KMS-11 (cell line): ENCODE measurements at regions not wholly inside any gene's neighbourhood (a gene's known extent, or its start where the extent isn't known, plus 50 kb on each side); places are given as distances from the start of the nearest gene placed in this dataset.

ENCODE experiments used
- H2AFZ ChIP-seq: fragments of 200-600 bp; sonication (generic); 2 replicates; pipeline ENCODE4 v1.6.1; 2016; ENCODE audit warnings: antibody characterized with exemption, mixed run types, low read depth
- H3K27ac ChIP-seq: fragments of 200-600 bp; sonication (generic); 2 replicates; pipeline ENCODE4 v1.6.1; 2016; ENCODE audit warnings: mild to moderate bottlenecking, mixed run types
- H3K27me3 ChIP-seq: fragments of 200-600 bp; sonication (generic); 2 replicates; pipeline ENCODE4 v1.6.1; 2017; ENCODE audit warnings: mild to moderate bottlenecking, low read depth, mixed run types, moderate library complexity; ENCODE audit not compliant: insufficient read depth
- H3K36me3 ChIP-seq: fragments of 200-600 bp; sonication (generic); 2 replicates; pipeline ENCODE4 v1.6.1; 2017; ENCODE audit warnings: mild to moderate bottlenecking, mixed run types; ENCODE audit not compliant: insufficient read depth
- H3K4me1 ChIP-seq: fragments of 200-600 bp; sonication (generic); 2 replicates; pipeline ENCODE4 v1.6.1; 2016; ENCODE audit warnings: mild to moderate bottlenecking, low read depth, mixed run types; ENCODE audit not compliant: poor library complexity, severe bottlenecking
- H3K4me2 ChIP-seq: fragments of 200-600 bp; sonication (generic); 2 replicates; pipeline ENCODE4 v1.7.0; 2016; ENCODE audit warnings: mild to moderate bottlenecking, mixed run types
- H3K4me3 ChIP-seq: fragments of 200-600 bp; sonication (generic); IDR thresholded peaks from 2 replicates; pipeline ENCODE4 v1.6.1; 2017; ENCODE audit warnings: low read depth, low read length, mixed read lengths; ENCODE audit not compliant: insufficient read depth
- H3K79me2 ChIP-seq: fragments of 200-600 bp; sonication (generic); 2 replicates; pipeline ENCODE4 v1.6.1; 2016; ENCODE audit warnings: low read depth, mixed run types; ENCODE audit not compliant: insufficient read depth
- H3K9ac ChIP-seq: fragments of 200-600 bp; sonication (generic); 2 replicates; pipeline ENCODE4 v1.6.1; 2016; ENCODE audit warnings: mild to moderate bottlenecking, mixed run types
- H4K20me1 ChIP-seq: fragments of 200-600 bp; sonication (generic); 2 replicates; pipeline ENCODE4 v1.6.1; 2016; ENCODE audit warnings: mild to moderate bottlenecking, mixed run types; ENCODE audit not compliant: insufficient read depth
- CTCF ChIP-seq: fragments of 200-600 bp; sonication (generic); conservative IDR thresholded peaks from 2 replicates; pipeline ENCODE4 v1.6.1; 2017; ENCODE audit warnings: low read depth, mild to moderate bottlenecking, antibody characterized with exemption, low read length, moderate library complexity, mixed read lengths

DNA sequence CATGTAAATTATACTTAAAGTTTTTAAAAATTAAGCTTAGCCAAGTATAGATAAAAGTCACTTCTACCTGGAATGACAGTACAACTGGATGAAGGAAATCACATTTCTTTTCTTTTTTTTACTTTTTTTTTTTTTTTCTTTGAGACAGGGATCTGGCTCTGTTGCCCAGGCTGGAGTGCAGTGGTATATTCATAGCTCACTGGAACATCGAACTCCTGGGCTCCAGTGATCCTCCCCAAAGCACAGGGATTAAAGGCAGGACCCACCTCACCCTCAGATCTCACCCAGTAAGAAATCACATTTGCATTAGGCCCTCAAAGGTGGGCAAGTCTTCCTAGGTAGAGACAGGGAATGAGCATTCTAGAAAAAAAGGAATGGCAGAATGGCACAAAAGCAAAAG lies 69.5 kb upstream of the C1GALT1 start:
- Histone ChIP-seq H3K36me3 (no peaks in the 10 kb centered on the region), H3K27me3 (no peaks in the 10 kb centered on the region), H3K4me2 (no peak overlapping the region), H3K4me3 (no peak overlapping the region), H4K20me1 (no peaks in the 10 kb centered on the region), H2AFZ (no peak overlapping the region), H3K27ac (no peak overlapping the region), H3K4me1 (peaks cover 51% of the 10 kb centered on the region), H3K9ac (no peak overlapping the region), H3K79me2 (no peaks in the 10 kb centered on the region)
- TF ChIP-seq CTCF, result no peak

- no peak overlapping the region for H2AFZ ChIP-seq
- TF ChIP-seq CTCF, result no peak
- H3K4me1 ChIP-seq, result peaks cover 32% of the 10 kb centered on the region
Measured at GRCh38 chr7:7114575-7115291, 67.6 kb upstream of the C1GALT1 start.

DNA sequence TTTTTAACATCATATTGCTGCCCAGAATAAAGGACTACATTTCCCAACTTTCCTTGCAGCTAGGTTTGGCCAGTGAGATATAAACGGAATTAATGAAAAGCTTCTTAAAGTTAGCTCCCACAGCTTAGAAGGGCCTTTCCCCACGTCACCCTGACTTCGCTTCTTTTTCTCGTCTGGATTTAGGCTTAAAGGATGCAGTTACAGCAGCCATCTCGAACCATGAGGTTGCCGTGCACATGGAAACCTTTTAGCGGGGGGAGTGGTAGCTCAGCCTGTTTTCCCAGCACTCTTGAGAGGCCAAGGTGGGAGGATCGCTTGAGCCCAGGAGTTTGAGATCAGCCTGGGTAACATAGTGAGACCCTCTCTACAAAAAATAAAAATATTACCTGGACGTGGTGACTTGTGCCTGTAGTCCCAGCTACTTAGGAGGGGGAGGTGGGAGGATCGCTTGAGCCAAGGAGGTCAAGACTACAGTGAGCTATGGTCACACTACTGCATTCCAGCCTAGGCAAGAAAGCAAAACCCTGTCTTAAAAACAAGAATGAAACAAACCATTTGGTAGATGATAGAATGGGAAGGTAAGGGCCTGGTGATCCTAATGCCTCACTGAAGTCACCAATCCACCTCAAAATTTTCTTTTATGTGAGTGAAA lies 64.3 kb upstream of the C1GALT1 start:
- no peaks in the 10 kb centered on the region for H3K36me3 ChIP-seq
- no peak overlapping the region for H3K4me2 ChIP-seq
- H3K4me1 ChIP-seq, result peaks cover 25% of the 10 kb centered on the region
- no peak overlapping the region for H3K4me3 ChIP-seq
- no peaks in the 10 kb centered on the region for H4K20me1 ChIP-seq
- H3K27me3 ChIP-seq, result no peaks in the 10 kb centered on the region
- H3K9ac ChIP-seq, result no peak overlapping the region
- H2AFZ ChIP-seq, result no peak overlapping the region
- H3K27ac ChIP-seq, result no peak overlapping the region
- no peak for TF ChIP-seq CTCF
- H3K79me2 ChIP-seq, result no peaks in the 10 kb centered on the region

More at GRCh38 chr7:7114575-7115291, 67.6 kb upstream of the C1GALT1 start:
- H3K36me3 ChIP-seq, result no peaks in the 10 kb centered on the region
- no peaks in the 10 kb centered on the region for H3K27me3 ChIP-seq
- H3K27ac ChIP-seq, result no peak overlapping the region
- peak overlapping the region; percentile 14; the same call in 1 of the 2 replicates for H3K4me2 ChIP-seq
- no peak overlapping the region for H3K4me3 ChIP-seq
- no peak overlapping the region for H3K9ac ChIP-seq
- H4K20me1 ChIP-seq, result no peaks in the 10 kb centered on the region
- no peaks in the 10 kb centered on the region for H3K79me2 ChIP-seq

DNA sequence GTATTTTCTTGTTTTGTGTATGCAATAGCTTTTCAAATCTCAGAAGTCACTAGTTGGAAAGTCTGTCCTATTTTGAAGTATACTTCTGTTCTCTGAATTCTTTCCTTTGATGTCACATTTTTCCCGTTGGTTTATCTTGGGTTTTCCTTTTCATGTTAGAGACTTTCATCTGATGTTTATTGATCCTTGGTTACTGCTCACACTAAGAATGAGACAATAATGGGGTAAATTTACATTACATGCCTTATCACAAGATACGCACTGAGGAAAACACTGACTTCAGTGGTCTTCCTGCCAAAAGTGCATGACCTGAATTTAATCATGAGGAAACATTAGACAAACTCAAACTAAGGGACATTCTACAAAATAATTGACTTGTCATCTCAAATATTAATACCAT lies 63.5 kb upstream of the C1GALT1 start:
- H3K27me3 ChIP-seq, result no peaks in the 10 kb centered on the region
- no peaks in the 10 kb centered on the region for H3K79me2 ChIP-seq
- no peak for TF ChIP-seq CTCF
- no peak overlapping the region for H3K4me2 ChIP-seq
- H3K27ac ChIP-seq, result no peak overlapping the region
- H3K4me1 ChIP-seq, result peaks cover 22% of the 10 kb centered on the region
- no peaks in the 10 kb centered on the region for H3K36me3 ChIP-seq
- H4K20me1 ChIP-seq, result no peaks in the 10 kb centered on the region
- H2AFZ ChIP-seq, result no peak overlapping the region
- no peak overlapping the region for H3K9ac ChIP-seq
- H3K4me3 ChIP-seq, result no peak overlapping the region
